Activated naive CD8-positive, alpha-beta T cell treated with anti-CD3 and anti-CD28 coated beads, Interleukin-2, amount 50 U/mL, for 24 hours (primary cell): ENCODE measurements at regions not wholly inside any gene's neighbourhood (a gene's known extent, or its start where the extent isn't known, plus 50 kb on each side); places are given as distances from the start of the nearest gene placed in this dataset.
"Not testable (repeated sequence)": the region's sequence is repeated elsewhere in the genome, so short reads cannot be mapped to it uniquely, and the experiment has no call there.

Experiments
- ATAC-seq: fragments of 150-1000 bp; cut with Tn5 transposase; one replicate; pipeline ENCODE4 v1.10.0; 2021
- DNase-seq: peaks from one replicate; pipeline ENCODE4 v3.0.0; 2021
- H3K27ac Mint-ChIP-seq: one replicate; pipeline ENCODE4 v1.8.0; 2021; ENCODE audit warnings: mild to moderate bottlenecking, mixed read lengths
- H3K27me3 Mint-ChIP-seq: one replicate; pipeline ENCODE4 v1.8.0; 2021; ENCODE audit warnings: mixed read lengths
- H3K36me3 Mint-ChIP-seq: one replicate; pipeline ENCODE4 v1.8.0; 2021; ENCODE audit warnings: low read depth, mixed read lengths
- H3K4me1 Mint-ChIP-seq: one replicate; pipeline ENCODE4 v1.8.0; 2021; ENCODE audit warnings: mixed read lengths
- H3K4me3 Mint-ChIP-seq: one replicate; pipeline ENCODE4 v1.8.0; 2021; ENCODE audit warnings: mild to moderate bottlenecking, moderate library complexity, mixed read lengths
- H3K9me3 Mint-ChIP-seq: one replicate; pipeline ENCODE4 v1.8.0; 2021; ENCODE audit warnings: mixed read lengths

DNA sequence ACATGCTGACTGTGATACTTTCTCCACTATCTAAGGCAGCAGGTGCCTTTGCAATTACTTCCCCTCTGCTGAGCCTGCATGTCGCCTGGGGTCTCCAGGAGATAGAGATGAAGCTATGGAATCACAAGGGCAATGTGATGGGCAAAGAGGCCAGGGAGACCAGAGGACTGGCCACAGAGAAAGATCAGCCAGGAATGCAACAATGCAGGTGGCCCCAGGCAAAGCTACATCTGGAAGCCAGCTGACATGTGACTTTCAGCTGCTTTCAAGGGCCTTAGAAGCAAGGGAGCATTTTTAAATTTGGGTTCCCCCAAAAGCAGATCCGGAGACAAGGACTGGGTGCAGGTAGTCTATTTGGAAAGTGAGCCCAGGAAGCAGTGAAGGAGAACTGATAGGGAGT, 107.9 kb upstream of the SRSF6 start:
- Mint-ChIP-seq H3K4me3 (no peak overlapping the region), H3K27me3 (peaks cover 12% of the 10 kb centered on the region), H3K27ac (no peak overlapping the region), H3K4me1 (no peaks in the 10 kb centered on the region), H3K9me3 (peaks cover 2% of the 10 kb centered on the region), H3K36me3 (no peaks in the 10 kb centered on the region)
- ATAC-seq (no peak), DNase-seq (no peak)

DNA sequence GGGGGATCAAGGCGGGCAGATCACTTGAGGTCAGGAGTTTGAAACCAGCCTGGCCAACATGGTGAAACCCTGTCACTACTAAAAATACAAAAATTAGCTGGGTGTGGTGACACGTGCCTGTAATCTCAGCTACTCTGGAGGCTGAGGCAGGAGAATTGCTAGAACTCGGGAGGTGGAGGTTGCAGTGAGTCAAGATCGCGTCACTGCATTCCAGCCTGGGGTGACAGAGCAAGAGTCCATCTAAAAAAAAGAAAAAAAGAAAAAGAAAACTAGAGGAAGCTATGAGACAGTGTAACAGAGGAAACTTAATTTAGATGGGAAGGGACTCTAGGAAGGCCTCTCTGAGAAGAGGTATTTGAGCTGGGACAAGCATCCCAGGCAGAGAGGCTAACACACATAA, 109.9 kb upstream of the SRSF6 start:
- H3K36me3 Mint-ChIP-seq, ATAC-seq, DNase-seq, H3K4me3 Mint-ChIP-seq, H3K27ac Mint-ChIP-seq, H3K4me1 Mint-ChIP-seq: not testable (repeated sequence)
- Mint-ChIP-seq H3K27me3 (peaks cover 13% of the 10 kb centered on the region), H3K9me3 (peaks cover 12% of the 10 kb centered on the region)

DNA sequence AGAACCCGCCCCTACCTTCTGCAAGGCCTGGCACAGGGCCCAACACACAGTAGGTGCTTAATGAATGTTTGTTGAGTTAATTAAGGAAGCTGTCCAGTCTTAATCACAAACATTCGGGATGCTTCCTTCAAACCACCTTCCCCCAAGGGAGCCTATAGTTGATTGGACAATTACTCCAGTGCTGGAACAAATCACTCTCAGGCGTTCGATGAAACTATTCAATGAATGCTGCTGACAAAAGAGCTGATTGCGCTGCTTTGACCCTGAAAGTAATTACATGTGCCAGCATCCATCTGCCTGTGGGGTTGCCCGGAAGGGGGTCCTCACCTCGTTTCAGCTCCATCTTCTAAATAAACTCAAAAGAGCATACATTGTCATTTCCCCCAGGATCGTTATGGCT, 112.0 kb upstream of the SRSF6 start:
- H3K27ac Mint-ChIP-seq: no peak overlapping the region
- peaks cover 13% of the 10 kb centered on the region for H3K27me3 Mint-ChIP-seq
- H3K4me3 Mint-ChIP-seq: no peak overlapping the region
- H3K9me3 Mint-ChIP-seq: peaks cover 12% of the 10 kb centered on the region
- no peaks in the 10 kb centered on the region for H3K4me1 Mint-ChIP-seq
- DNase-seq (no peak), ATAC-seq (no peak)
- H3K36me3 Mint-ChIP-seq: no peaks in the 10 kb centered on the region

DNA sequence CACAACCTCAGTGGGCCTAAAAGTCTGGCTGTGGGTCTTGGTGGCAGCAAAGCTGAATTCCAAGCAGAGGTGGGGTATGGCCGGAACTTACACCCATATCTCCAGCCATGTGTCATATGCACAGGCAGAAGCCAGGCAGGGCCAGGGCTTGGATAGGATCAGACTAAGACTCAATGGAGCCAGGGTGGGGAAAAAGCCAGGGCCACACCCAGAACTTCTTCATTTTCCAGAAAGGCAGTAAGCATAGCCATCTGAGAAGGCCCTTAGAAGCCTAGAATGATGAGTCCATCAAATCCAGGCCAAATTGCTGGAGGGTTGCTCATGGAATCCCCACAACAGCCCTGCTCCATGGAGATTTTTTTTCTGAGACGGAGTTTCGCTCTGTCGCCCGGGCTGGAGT, 116.2 kb upstream of the SRSF6 start:
- no peak for DNase-seq
- ATAC-seq: no peak
- Mint-ChIP-seq H3K9me3 (peaks cover 12% of the 10 kb centered on the region), H3K4me1 (no peaks in the 10 kb centered on the region), H3K4me3 (no peak overlapping the region), H3K36me3 (no peaks in the 10 kb centered on the region), H3K27ac (no peak overlapping the region), H3K27me3 (peaks cover 4% of the 10 kb centered on the region)

DNA sequence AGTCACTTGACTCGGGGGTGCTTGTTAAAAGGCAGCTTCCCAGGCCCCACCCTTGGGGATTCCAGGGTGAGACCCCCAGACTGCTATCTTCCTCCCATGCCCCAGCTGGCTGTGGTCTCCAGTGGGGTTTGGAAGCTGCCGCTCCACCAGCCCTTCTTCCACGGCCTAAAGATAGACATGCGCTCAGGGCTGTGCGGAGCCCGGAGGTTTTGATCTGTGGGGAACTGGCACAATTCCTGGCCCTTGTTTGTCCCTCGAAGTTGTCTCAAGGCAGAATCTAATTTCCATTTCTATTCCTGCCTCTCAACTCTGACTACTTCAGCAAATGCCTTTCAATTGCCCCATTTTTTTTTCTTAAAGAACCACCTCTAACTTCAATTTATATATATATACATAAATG, 120.7 kb upstream of the SRSF6 start:
- ATAC-seq: no peak

DNA sequence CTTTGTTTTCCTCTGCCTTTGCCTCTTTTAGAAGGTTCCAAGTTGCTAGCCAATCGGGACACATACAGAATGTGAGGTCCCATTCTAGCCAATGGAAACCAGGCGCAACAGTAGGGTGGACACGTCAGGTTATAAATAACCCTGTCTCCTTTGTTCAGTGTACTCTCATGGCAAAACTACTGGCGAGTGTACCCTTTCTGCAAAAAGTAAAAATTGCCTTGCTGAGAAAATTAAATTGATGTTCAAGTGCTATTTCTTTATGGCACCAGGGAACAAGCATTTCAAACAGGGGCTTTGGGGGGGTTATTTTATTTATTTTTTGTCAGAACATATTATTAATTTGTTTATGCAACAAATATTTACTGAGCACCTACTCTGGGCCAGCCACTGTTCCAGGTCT, 123.6 kb upstream of the SRSF6 start:
- H3K4me3 Mint-ChIP-seq: no peak overlapping the region
- DNase-seq (no peak), ATAC-seq (no peak)
- H3K36me3 Mint-ChIP-seq: peaks cover 8% of the 10 kb centered on the region
- no peak overlapping the region for H3K27ac Mint-ChIP-seq
- peaks cover 26% of the 10 kb centered on the region for H3K9me3 Mint-ChIP-seq
- no peaks in the 10 kb centered on the region for H3K27me3 Mint-ChIP-seq
- no peaks in the 10 kb centered on the region for H3K4me1 Mint-ChIP-seq

More for the DNA sequence above, 120.7 kb upstream of the SRSF6 start:
- peaks cover 8% of the 10 kb centered on the region for H3K36me3 Mint-ChIP-seq
- H3K27ac Mint-ChIP-seq: no peak overlapping the region
- no peak overlapping the region for H3K4me3 Mint-ChIP-seq
- H3K27me3 Mint-ChIP-seq: no peaks in the 10 kb centered on the region
- H3K9me3 Mint-ChIP-seq: peaks cover 26% of the 10 kb centered on the region
- DNase-seq: no peak
- no peaks in the 10 kb centered on the region for H3K4me1 Mint-ChIP-seq

DNA sequence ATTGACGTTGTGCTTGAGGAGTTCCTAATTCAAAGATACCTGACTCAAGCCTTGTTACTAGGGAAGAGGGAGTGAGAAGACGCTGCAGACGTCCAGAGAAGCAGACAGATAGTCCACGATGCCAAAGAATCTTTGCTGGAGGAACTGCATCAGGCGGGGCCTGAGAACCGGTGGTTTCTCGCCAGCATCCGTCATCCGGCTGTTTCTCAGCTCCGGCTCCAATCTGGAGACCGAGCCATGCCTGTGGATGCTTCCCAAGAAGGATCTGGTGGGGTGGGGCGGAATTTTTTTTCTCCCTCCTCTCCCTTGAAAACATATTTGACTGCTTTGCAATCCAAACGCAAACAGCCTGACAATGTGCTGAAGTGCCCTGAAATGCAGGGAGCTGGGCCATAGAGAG, 125.8 kb upstream of the SRSF6 start:
- no peaks in the 10 kb centered on the region for H3K27me3 Mint-ChIP-seq
- no peak for ATAC-seq
- no peak overlapping the region for H3K27ac Mint-ChIP-seq
- no peak for DNase-seq
- peaks cover 8% of the 10 kb centered on the region for H3K36me3 Mint-ChIP-seq
- peaks cover 26% of the 10 kb centered on the region for H3K9me3 Mint-ChIP-seq
- H3K4me1 Mint-ChIP-seq: no peaks in the 10 kb centered on the region
- no peak overlapping the region for H3K4me3 Mint-ChIP-seq

DNA sequence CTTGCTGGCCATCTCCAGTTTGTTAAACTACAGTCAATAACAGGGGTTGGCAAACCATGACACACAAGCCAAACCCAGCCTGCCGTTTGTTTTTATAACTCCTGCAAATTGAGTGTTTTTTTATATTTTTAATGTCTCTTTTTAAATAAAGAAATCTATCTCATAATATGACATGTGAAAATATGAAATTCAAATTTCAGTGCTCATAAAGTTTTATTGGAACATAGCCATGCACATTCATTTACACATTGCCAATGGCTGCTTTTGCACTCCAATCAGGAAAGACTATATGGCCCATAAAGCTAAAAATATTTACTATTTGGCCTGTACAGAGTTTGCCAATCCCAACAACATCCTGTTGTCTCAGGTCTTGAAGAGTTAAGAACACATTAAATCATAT, 129.0 kb upstream of the SRSF6 start:
- H3K27me3 Mint-ChIP-seq: peaks cover 3% of the 10 kb centered on the region

DNA sequence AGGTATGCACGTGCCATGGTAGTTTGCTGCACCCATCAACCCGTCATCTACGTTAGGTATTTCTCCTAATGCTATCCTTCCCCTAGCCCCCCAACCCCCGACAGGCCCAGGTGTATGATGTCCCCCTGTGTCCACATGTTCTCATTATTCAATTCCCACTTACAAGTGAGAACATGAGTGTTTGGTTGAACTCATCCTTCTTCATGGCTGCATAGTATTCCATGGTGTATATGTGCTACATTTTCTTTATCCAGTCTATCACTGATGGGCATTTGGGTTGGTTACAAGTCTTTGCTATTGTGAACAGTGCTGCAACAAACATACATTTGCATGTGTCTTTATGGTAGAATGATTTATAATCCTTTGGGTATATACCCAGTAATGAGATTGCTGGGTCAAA, 130.5 kb upstream of the SRSF6 start:
- H3K4me3 Mint-ChIP-seq, H3K36me3 Mint-ChIP-seq, H3K27me3 Mint-ChIP-seq, DNase-seq, ATAC-seq, H3K9me3 Mint-ChIP-seq, H3K4me1 Mint-ChIP-seq, H3K27ac Mint-ChIP-seq: not testable (repeated sequence)

More for the DNA sequence above, 129.0 kb upstream of the SRSF6 start:
- H3K9me3 Mint-ChIP-seq: peaks cover 8% of the 10 kb centered on the region
- H3K27ac Mint-ChIP-seq: no peak overlapping the region
- peaks cover 2% of the 10 kb centered on the region for H3K36me3 Mint-ChIP-seq
- H3K4me1 Mint-ChIP-seq: no peaks in the 10 kb centered on the region
- H3K4me3 Mint-ChIP-seq: no peak overlapping the region
- ATAC-seq (no peak), DNase-seq (no peak)

DNA sequence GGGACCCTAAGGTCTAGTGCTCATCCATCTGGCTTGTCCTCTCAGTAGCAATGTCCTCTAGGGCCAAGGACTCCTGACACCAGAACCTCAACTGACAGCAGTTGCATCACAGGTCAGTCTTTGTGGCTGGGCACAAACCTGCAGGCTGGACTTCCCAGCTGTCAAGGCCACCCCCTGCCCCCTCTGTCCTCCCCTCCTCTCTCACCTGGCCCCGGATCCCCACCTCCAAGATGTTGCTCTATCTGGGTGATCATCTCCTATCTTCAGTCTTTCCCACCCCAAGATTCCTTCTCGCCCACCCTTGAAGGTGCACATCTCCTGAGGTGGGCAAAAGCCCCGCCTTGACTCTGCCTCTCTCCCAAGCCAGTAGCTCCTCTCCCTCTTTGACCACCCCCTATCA, 131.8 kb upstream of the SRSF6 start:
- Mint-ChIP-seq H3K4me1 (no peaks in the 10 kb centered on the region), H3K27ac (no peak overlapping the region), H3K36me3 (no peaks in the 10 kb centered on the region), H3K4me3 (no peak overlapping the region), H3K9me3 (no peaks in the 10 kb centered on the region), H3K27me3 (peaks cover 3% of the 10 kb centered on the region)
- DNase-seq (no peak), ATAC-seq (no peak)

DNA sequence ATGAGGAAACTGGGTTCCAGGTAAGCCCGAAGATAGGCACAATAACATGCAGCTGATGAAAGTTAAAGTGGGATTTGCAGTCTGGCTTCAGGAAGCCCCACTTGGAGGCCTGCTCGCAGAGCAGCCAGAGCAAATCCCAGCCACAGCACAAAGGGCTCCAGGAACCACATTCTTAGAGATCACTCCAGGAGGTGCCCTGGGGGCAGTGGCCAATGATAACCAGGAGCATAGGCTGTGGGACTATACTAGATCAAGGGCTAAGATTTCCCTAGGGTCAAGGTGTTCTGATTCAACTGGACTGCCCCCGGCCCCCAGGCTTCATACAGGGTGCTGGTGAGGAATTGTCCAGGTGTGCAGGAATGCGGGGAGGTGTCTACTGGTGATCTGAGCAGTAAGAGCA, 133.9 kb upstream of the PTPRT start:
- Mint-ChIP-seq H3K27ac (no peak overlapping the region), H3K4me1 (no peaks in the 10 kb centered on the region), H3K4me3 (no peak overlapping the region), H3K27me3 (peaks cover 3% of the 10 kb centered on the region), H3K36me3 (no peaks in the 10 kb centered on the region), H3K9me3 (no peaks in the 10 kb centered on the region)
- ATAC-seq (no peak), DNase-seq (no peak)

DNA sequence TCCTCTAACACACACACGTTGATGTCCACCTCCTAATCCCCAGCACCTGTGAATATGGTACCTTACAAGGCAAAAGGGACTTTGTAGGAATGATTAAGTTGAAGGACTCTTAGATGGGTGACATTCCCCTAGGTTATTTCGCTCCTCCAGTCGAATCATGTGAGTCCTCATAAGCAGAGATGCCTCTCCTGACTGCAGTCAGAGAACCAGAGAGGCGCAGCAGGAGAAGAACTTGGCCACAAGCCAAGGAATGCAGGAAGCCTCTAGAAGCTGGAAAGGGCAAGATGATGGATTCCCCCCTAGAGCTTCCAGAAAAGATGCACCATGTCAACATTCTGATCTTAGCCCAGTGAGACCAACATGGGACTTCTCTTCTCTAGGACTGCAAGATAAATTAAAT, 133.1 kb upstream of the PTPRT start:
- Mint-ChIP-seq H3K27me3 (peaks cover 3% of the 10 kb centered on the region), H3K4me1 (no peaks in the 10 kb centered on the region), H3K27ac (no peak overlapping the region)

DNA sequence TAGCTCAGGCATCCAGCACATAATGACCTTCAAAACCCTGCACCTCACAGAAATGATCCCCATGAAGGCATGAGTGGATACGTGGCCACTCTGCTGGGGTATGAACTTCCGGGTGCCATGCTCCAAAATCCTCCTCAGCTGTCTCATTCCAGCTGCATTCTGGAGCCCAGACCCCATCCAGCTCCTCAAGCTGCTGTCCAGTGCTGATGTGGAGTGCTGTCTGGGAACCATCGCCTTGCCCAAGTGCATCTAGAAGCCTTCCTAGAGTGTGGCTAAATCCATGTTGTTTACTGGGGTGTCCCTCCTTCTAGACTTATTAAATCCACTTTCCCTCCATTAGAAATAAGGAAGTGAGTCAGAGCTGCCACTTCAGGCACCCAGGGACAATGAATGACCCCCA, 130.8 kb upstream of the PTPRT start:
- ATAC-seq: no peak
- H3K4me1 Mint-ChIP-seq: no peaks in the 10 kb centered on the region
- H3K27ac Mint-ChIP-seq: no peak overlapping the region
- H3K4me3 Mint-ChIP-seq: no peak overlapping the region
- peaks cover 3% of the 10 kb centered on the region for H3K27me3 Mint-ChIP-seq
- no peaks in the 10 kb centered on the region for H3K36me3 Mint-ChIP-seq
- H3K9me3 Mint-ChIP-seq: no peaks in the 10 kb centered on the region
- no peak for DNase-seq

More for the DNA sequence above, 133.1 kb upstream of the PTPRT start:
- H3K9me3 Mint-ChIP-seq: no peaks in the 10 kb centered on the region
- ATAC-seq: no peak
- no peak for DNase-seq
- no peak overlapping the region for H3K4me3 Mint-ChIP-seq
- no peaks in the 10 kb centered on the region for H3K36me3 Mint-ChIP-seq

DNA sequence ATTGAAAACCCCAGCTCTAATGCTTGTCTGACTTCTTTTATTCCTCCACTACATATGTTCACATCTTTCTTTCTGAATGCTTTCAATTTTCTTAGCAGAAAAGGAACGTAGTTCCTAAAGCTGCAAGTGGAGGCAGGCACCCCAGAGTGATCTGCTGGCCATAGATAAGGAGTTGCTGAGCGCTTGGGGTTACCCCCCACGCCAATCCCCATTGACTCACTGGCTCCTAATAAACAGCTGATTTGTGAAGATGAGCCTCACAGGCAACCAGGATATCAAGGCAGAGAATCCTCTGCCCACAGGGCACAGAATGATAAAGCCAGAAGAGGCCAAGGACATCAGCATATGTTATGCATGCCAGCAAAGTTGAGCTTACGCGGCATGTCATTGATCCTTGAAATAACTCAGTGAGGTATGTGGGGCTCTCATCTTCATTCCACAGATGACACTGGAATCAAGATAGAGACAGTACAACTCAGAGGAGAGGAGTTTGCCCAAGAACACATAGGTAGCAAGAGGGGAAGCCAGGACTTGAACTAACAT, 129.1 kb upstream of the PTPRT start:
- H3K4me3 Mint-ChIP-seq: no peak overlapping the region
- H3K4me1 Mint-ChIP-seq: no peaks in the 10 kb centered on the region
- ATAC-seq (no peak), DNase-seq (no peak)
- no peak overlapping the region for H3K27ac Mint-ChIP-seq
- no peaks in the 10 kb centered on the region for H3K36me3 Mint-ChIP-seq
- no peaks in the 10 kb centered on the region for H3K27me3 Mint-ChIP-seq
- H3K9me3 Mint-ChIP-seq: no peaks in the 10 kb centered on the region

DNA sequence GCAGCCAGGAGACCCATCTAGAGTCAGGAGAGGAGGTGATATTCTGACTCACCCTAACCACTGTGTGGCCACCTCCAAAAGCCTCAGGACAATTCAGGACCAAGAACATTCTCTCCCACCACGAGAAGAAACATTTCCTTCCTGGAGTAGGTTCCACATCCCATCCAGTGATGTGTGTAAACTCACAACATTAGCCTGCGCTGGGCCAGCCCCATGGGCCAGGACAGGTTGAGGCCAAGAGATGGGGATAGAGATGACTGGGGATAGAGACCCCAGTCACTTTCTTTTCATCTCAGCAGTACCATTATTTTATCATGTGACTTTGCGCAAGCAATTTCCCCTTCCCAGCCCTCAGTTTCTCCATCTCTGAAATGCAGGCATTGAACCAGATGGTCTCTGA, 126.6 kb upstream of the PTPRT start:
- Mint-ChIP-seq H3K27ac (no peak overlapping the region), H3K36me3 (no peaks in the 10 kb centered on the region), H3K27me3 (no peaks in the 10 kb centered on the region), H3K9me3 (no peaks in the 10 kb centered on the region), H3K4me1 (no peaks in the 10 kb centered on the region), H3K4me3 (no peak overlapping the region)
- ATAC-seq (no peak), DNase-seq (no peak)

DNA sequence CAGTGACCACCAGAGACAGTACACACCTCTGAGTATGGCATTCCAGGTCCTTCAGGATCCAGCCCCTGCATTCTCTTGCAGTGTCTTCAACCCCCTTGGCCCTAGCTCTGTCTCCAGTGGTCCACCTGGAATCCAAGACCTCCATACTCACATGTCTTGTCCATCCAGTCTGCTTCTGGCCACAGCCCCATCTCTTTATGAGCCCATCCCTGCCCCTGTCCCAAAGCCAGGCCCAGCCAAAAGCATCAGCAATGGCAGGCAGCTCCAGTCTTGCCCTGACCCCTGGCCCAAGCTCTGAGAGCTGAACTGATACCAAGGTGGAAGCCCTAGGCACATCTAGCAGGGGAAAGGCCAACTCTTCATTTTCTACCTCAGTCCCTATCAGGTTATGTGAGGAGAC, 119.6 kb upstream of the PTPRT start:
- H3K27me3 Mint-ChIP-seq: peaks cover 2% of the 10 kb centered on the region
- no peak overlapping the region for H3K27ac Mint-ChIP-seq
- DNase-seq (no peak), ATAC-seq (no peak)
- peaks cover 7% of the 10 kb centered on the region for H3K9me3 Mint-ChIP-seq
- no peaks in the 10 kb centered on the region for H3K4me1 Mint-ChIP-seq
- H3K36me3 Mint-ChIP-seq: no peaks in the 10 kb centered on the region
- no peak overlapping the region for H3K4me3 Mint-ChIP-seq
